HG02759 (cell line): ENCODE measurements at regions not wholly inside any gene's neighbourhood (a gene's known extent, or its start where the extent isn't known, plus 50 kb on each side); places are given as distances from the start of the nearest gene placed in this dataset.
A peak's percentile ranks its signal among the peaks of the same experiment; 100 is the strongest.

Experiments used
- ATAC-seq: cut with Tn5 transposase; IDR thresholded peaks from one replicate; pipeline ENCODE4 v1.9.1; 2021; ENCODE audit warnings: mild to moderate bottlenecking, moderate library complexity; ENCODE audit not compliant: unreplicated experiment

GRCh38 chrX:45788315-45788714 is 587.6 kb upstream of the DIPK2B start:
- ATAC-seq, result no peak

GRCh38 chrX:45784590-45784989 is 583.9 kb upstream of the DIPK2B start:
- no peak for ATAC-seq

- no peak for ATAC-seq
These were observed 582.3 kb upstream of the DIPK2B start for GRCh38 chrX:45783002-45783401.

- no peak for ATAC-seq
These were observed 581.4 kb upstream of the DIPK2B start for GRCh38 chrX:45781901-45782553.

GRCh38 chrX:45778616-45779015 is 577.9 kb upstream of the DIPK2B start:
- ATAC-seq, result no peak

GRCh38 chrX:45777366-45777765 is 576.7 kb upstream of the DIPK2B start:
- ATAC-seq, result no peak

GRCh38 chrX:45775468-45775867 is 574.8 kb upstream of the DIPK2B start:
- no peak for ATAC-seq

GRCh38 chrX:45774961-45775360 is 574.3 kb upstream of the DIPK2B start:
- no peak for ATAC-seq

- no peak for ATAC-seq
These were observed 572.9 kb upstream of the DIPK2B start for GRCh38 chrX:45773572-45773971.

- peak; percentile 48 for ATAC-seq
These were observed 571.1 kb upstream of the DIPK2B start for GRCh38 chrX:45771560-45772340.

GRCh38 chrX:45771114-45771513 is 570.4 kb upstream of the DIPK2B start:
- no peak for ATAC-seq

GRCh38 chrX:45769761-45770582 is 569.3 kb upstream of the DIPK2B start:
- ATAC-seq, result peak; percentile 86

- no peak for ATAC-seq
These were observed 568.1 kb upstream of the DIPK2B start for GRCh38 chrX:45768666-45769236.

- no peak for ATAC-seq
These were observed 566.4 kb upstream of the DIPK2B start for GRCh38 chrX:45766981-45767501.

- no peak for ATAC-seq
These were observed 565.1 kb upstream of the DIPK2B start for GRCh38 chrX:45765767-45766166.

- no peak for ATAC-seq
These were observed 564.6 kb upstream of the DIPK2B start for GRCh38 chrX:45765281-45765680.

GRCh38 chrX:45762699-45763647 is 562.3 kb upstream of the DIPK2B start:
- ATAC-seq, result no peak

- no peak for ATAC-seq
These were observed 561.2 kb upstream of the DIPK2B start for GRCh38 chrX:45761920-45762319.

GRCh38 chrX:45760187-45760742 is 559.6 kb upstream of the DIPK2B start:
- ATAC-seq, result no peak
